ENCODE measurements at regions not wholly inside any gene's neighbourhood (a gene's known extent, or its start where the extent isn't known, plus 50 kb on each side); places are given as distances from the start of the nearest gene placed in this dataset.

DNA sequence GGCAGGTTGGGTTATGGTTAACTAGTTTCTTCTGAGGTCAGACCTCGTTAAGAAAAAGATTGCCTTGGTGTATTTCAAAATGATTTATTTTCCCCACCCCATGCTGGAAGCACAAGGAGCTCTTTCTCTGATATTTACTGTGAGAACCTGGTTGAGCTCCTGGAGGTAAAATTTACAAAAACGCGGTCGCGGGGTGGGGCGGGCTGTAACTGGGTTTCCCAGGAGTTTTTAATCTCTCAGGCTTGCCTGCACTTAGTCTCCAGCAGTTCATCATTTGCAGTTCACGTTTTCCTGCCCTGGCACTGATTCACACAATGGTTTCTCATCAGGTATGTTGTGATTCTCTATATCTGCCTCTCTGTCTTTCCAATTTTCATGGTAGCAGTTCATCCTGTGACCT lies 67.9 kb upstream of the PDE3A start:
- TF ChIP-seq, protein P1, sequence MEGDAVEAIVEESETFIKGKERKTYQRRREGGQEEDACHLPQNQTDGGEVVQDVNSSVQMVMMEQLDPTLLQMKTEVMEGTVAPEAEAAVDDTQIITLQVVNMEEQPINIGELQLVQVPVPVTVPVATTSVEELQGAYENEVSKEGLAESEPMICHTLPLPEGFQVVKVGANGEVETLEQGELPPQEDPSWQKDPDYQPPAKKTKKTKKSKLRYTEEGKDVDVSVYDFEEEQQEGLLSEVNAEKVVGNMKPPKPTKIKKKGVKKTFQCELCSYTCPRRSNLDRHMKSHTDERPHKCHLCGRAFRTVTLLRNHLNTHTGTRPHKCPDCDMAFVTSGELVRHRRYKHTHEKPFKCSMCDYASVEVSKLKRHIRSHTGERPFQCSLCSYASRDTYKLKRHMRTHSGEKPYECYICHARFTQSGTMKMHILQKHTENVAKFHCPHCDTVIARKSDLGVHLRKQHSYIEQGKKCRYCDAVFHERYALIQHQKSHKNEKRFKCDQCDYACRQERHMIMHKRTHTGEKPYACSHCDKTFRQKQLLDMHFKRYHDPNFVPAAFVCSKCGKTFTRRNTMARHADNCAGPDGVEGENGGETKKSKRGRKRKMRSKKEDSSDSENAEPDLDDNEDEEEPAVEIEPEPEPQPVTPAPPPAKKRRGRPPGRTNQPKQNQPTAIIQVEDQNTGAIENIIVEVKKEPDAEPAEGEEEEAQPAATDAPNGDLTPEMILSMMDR (IDR thresholded peaks at IDR 0.05; ENCODE audit: extremely low read depth, missing control alignments): no peak
- no peak for DNase-seq (ENCODE audit: low spot score)

DNA sequence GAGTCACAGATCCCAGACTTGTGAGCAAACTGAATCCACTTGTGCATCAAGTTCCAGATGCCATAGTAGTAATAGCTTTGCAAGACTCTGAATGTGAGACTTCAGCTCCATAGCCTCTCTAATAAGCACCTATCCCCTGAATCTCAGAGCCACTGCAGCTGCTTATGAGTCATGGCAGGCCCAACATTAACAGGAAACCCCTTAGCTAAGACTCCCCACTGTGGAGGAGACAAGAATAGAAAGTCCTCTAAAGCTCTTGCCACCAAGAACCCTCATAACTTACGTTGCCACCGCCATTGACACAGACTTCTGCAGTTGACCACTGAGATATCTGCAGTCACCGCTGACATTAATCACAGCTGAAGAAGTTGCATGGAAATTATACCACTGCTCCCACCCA lies 62.9 kb upstream of the PDE3A start:
- no peak for DNase-seq (ENCODE audit: low spot score)
- TF ChIP-seq, protein P1 (IDR thresholded peaks at IDR 0.05; ENCODE audit: extremely low read depth, missing control alignments): no peak

DNA sequence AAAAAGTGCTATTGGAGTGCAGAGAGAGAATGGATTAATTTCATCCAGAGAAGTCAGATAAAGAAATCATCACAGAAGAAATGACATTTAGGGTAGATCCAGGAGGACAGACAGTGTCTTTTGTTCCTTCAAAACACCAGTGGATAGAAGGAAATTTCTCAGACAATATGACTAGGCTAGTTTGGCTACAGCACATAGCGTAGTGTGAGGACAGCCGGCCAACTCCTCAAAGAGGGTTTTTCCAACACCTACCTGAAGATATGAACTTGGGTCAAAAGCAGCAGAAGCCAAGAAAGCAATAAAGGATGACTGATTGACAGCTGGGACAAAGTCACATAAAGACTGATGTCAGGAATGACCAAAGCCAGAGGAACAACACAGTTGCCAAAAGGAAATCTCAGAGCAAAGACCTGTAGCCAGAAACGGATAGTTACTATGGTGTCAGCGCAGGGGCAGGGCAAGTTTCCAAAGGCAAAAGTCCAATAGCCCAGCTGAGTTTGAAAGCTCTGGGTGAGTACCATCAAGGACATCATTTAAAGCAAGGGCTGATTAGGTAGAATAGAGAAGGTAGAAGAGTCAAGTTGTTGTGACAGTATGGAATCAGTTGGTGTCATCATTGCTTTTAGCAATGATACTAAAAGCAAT lies 58.7 kb upstream of the PDE3A start:
- no peak for DNase-seq (ENCODE audit: low spot score)

DNA sequence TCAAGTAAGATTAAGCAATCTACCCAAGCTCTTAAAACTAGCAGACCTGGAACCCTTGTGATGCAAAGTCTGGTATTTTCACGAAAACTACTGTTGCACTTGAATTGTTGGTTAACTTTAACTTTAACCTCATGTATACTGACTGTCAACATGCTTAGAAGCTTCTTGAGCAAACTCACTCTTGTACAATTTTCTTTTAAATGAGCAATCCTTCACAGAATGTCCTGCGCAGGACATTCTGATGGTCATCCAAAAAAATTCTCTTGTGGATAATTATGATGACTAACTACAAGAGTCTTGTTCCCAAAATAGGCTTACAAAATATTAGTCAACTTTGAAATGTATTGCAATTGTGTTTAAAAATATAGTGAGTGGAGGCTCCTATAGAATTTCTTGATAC lies 54.0 kb upstream of the PDE3A start:
- TF ChIP-seq, protein P1 (IDR thresholded peaks at IDR 0.05; ENCODE audit: extremely low read depth, missing control alignments): no peak

More for the DNA sequence above, 58.7 kb upstream of the PDE3A start:
- TF ChIP-seq, protein P1 (IDR thresholded peaks at IDR 0.05; ENCODE audit: extremely low read depth, missing control alignments): no peak

DNA sequence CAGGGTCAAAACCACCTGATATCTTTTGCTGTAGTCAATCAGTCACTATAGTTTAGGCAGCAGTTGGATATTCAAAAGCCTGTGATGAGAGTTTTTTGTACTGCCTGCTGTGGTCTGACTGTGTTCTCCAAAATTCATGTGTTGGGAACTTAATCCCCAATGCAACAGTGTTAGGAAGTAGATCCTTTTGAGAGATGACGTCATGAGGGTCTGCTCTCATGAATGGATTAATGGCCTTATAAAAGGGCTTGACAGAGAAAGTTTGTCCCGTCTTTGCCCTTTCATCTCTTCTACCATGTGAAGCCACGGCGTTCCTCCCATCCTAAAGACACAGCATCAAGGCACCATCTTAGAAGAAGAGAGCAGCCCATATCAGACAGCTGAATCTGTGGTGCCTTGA lies 50.8 kb upstream of the PDE3A start:
- DNase-seq (ENCODE audit: low spot score): no peak
- TF ChIP-seq, protein P1 (IDR thresholded peaks at IDR 0.05; ENCODE audit: extremely low read depth, missing control alignments): no peak

More for the DNA sequence above, 54.0 kb upstream of the PDE3A start:
- DNase-seq (ENCODE audit: low spot score): no peak
